H1 (cell line): ENCODE measurements at regions not wholly inside any gene's neighbourhood (a gene's known extent, or its start where the extent isn't known, plus 50 kb on each side); places are given as distances from the start of the nearest gene placed in this dataset.

Source experiments
- CBX8 ChIP-seq: fragments of 300-800, 300-1000 bp; sonication (generic); IDR thresholded peaks from 2 replicates; pipeline ENCODE4 v1.7.1; 2016; ENCODE audit warnings: low read depth, low read length, borderline replicate concordance
- EGR1 ChIP-seq: IDR thresholded peaks from 2 replicates; pipeline ENCODE4 v1.6.1; 2011; ENCODE audit warnings: low read depth, low read length, borderline replicate concordance
- HDAC2 ChIP-seq, 2 experiments: fragments of 300-600 bp in 1 of 2; sonication (generic) in 1 of 2; IDR thresholded peaks; 2 replicates each; pipeline ENCODE4 v1.6.1; 2011 to 2012; ENCODE audit warnings: low read depth in 2 of 2, low read length in 2 of 2, mild to moderate bottlenecking in 2 of 2, moderate library complexity in 2 of 2, borderline replicate concordance in 1 of 2, inconsistent platforms in 1 of 2
- POLR2A ChIP-seq, 2 experiments: IDR thresholded peaks; 1 replicate in 1 of 2; 2 replicates in 1 of 2; pipeline ENCODE4 v1.6.1; 2011; ENCODE audit warnings: low read depth in 2 of 2, low read length in 2 of 2, mild to moderate bottlenecking in 2 of 2; ENCODE audit errors: control extremely low read depth in 1 of 2
- SP1 ChIP-seq: IDR thresholded peaks from 2 replicates; pipeline ENCODE4 v1.6.1; 2011; ENCODE audit warnings: low read depth, low read length
- TF ChIP-seq, protein P1 (sequence below), 3 experiments: IDR thresholded peaks; 1 replicate in 2 of 3; 2 replicates in 1 of 3; pipeline versions ENCODE4 v1.5.1 to v1.6.1; 2011; ENCODE audit warnings: low read length in 3 of 3, mild to moderate bottlenecking in 3 of 3, inconsistent platforms in 2 of 3, low read depth in 1 of 3, moderate library complexity in 1 of 3; ENCODE audit not compliant: insufficient read depth in 1 of 3; ENCODE audit errors: control extremely low read depth in 1 of 3
- TF ChIP-seq, protein P2 (sequence below): fragments of 300-600 bp; sonication (generic); IDR thresholded peaks from 2 replicates; pipeline ENCODE4 v1.7.1; 2012; ENCODE audit warnings: low read length, moderate library complexity, mild to moderate bottlenecking, inconsistent platforms; ENCODE audit not compliant: insufficient replicate concordance
- TF ChIP-seq, protein P3 (sequence below): IDR thresholded peaks from 2 replicates; pipeline ENCODE4 v1.6.1; 2012; ENCODE audit warnings: inconsistent platforms

DNA sequence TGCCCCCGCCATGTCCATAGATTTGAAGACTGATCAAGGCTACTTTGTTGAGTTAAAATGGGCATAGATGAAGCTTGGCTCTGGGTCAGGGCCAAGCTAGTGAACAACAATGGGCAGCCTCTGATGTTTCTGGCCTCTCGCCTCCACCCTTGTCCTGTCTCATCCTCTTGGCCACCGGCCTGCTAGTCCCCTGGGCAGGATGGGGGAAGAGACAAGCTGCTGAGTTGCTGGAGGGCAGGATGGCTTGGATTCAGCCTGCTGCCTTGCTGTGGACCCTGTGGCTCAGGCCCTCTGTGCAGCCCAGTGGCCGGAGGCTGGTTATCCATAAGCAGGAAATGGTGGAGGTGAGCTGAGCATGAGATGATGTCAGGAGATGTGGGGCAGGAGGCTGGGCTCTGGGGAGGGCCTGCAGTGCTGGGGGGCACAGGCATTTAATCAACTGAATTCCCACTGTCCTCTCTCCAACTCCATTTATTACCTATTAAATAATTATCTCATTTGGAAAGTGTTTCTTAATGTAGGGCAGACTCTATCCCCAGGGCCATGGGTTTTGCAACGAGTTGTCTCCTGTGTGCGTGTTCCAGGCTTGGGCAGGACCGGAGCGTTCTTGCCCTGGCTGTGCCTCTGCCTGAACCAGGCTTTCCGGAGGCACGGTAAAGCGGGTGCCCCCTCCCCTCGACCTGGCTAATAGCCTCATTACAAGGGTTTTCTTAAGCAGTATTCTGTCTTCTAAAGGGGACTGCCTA is 122.9 kb downstream of the GLI2 start:
- TF ChIP-seq, protein P1, sequence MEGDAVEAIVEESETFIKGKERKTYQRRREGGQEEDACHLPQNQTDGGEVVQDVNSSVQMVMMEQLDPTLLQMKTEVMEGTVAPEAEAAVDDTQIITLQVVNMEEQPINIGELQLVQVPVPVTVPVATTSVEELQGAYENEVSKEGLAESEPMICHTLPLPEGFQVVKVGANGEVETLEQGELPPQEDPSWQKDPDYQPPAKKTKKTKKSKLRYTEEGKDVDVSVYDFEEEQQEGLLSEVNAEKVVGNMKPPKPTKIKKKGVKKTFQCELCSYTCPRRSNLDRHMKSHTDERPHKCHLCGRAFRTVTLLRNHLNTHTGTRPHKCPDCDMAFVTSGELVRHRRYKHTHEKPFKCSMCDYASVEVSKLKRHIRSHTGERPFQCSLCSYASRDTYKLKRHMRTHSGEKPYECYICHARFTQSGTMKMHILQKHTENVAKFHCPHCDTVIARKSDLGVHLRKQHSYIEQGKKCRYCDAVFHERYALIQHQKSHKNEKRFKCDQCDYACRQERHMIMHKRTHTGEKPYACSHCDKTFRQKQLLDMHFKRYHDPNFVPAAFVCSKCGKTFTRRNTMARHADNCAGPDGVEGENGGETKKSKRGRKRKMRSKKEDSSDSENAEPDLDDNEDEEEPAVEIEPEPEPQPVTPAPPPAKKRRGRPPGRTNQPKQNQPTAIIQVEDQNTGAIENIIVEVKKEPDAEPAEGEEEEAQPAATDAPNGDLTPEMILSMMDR (IDR thresholded peaks at IDR 0.05; ENCODE audit: control extremely low read depth in 1 of 3, insufficient read depth in 1 of 3, low read depth in 1 of 3, low read length in 3 of 3) = no peak
- TF ChIP-seq, protein P2, sequence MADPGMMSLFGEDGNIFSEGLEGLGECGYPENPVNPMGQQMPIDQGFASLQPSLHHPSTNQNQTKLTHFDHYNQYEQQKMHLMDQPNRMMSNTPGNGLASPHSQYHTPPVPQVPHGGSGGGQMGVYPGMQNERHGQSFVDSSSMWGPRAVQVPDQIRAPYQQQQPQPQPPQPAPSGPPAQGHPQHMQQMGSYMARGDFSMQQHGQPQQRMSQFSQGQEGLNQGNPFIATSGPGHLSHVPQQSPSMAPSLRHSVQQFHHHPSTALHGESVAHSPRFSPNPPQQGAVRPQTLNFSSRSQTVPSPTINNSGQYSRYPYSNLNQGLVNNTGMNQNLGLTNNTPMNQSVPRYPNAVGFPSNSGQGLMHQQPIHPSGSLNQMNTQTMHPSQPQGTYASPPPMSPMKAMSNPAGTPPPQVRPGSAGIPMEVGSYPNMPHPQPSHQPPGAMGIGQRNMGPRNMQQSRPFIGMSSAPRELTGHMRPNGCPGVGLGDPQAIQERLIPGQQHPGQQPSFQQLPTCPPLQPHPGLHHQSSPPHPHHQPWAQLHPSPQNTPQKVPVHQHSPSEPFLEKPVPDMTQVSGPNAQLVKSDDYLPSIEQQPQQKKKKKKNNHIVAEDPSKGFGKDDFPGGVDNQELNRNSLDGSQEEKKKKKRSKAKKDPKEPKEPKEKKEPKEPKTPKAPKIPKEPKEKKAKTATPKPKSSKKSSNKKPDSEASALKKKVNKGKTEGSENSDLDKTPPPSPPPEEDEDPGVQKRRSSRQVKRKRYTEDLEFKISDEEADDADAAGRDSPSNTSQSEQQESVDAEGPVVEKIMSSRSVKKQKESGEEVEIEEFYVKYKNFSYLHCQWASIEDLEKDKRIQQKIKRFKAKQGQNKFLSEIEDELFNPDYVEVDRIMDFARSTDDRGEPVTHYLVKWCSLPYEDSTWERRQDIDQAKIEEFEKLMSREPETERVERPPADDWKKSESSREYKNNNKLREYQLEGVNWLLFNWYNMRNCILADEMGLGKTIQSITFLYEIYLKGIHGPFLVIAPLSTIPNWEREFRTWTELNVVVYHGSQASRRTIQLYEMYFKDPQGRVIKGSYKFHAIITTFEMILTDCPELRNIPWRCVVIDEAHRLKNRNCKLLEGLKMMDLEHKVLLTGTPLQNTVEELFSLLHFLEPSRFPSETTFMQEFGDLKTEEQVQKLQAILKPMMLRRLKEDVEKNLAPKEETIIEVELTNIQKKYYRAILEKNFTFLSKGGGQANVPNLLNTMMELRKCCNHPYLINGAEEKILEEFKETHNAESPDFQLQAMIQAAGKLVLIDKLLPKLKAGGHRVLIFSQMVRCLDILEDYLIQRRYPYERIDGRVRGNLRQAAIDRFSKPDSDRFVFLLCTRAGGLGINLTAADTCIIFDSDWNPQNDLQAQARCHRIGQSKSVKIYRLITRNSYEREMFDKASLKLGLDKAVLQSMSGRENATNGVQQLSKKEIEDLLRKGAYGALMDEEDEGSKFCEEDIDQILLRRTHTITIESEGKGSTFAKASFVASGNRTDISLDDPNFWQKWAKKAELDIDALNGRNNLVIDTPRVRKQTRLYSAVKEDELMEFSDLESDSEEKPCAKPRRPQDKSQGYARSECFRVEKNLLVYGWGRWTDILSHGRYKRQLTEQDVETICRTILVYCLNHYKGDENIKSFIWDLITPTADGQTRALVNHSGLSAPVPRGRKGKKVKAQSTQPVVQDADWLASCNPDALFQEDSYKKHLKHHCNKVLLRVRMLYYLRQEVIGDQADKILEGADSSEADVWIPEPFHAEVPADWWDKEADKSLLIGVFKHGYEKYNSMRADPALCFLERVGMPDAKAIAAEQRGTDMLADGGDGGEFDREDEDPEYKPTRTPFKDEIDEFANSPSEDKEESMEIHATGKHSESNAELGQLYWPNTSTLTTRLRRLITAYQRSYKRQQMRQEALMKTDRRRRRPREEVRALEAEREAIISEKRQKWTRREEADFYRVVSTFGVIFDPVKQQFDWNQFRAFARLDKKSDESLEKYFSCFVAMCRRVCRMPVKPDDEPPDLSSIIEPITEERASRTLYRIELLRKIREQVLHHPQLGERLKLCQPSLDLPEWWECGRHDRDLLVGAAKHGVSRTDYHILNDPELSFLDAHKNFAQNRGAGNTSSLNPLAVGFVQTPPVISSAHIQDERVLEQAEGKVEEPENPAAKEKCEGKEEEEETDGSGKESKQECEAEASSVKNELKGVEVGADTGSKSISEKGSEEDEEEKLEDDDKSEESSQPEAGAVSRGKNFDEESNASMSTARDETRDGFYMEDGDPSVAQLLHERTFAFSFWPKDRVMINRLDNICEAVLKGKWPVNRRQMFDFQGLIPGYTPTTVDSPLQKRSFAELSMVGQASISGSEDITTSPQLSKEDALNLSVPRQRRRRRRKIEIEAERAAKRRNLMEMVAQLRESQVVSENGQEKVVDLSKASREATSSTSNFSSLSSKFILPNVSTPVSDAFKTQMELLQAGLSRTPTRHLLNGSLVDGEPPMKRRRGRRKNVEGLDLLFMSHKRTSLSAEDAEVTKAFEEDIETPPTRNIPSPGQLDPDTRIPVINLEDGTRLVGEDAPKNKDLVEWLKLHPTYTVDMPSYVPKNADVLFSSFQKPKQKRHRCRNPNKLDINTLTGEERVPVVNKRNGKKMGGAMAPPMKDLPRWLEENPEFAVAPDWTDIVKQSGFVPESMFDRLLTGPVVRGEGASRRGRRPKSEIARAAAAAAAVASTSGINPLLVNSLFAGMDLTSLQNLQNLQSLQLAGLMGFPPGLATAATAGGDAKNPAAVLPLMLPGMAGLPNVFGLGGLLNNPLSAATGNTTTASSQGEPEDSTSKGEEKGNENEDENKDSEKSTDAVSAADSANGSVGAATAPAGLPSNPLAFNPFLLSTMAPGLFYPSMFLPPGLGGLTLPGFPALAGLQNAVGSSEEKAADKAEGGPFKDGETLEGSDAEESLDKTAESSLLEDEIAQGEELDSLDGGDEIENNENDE = no peak
- TF ChIP-seq CBX8 (no peak), POLR2A (IDR thresholded peaks at IDR 0.05; ENCODE audit: control extremely low read depth in 1 of 2, low read depth in 2 of 2, low read length in 2 of 2) (no peak), HDAC2 (IDR thresholded peaks at IDR 0.05; ENCODE audit: borderline replicate concordance in 1 of 2, low read depth in 2 of 2, low read length in 2 of 2) (no peak), SP1 (no peak), EGR1 (no peak)
- TF ChIP-seq, protein P3, sequence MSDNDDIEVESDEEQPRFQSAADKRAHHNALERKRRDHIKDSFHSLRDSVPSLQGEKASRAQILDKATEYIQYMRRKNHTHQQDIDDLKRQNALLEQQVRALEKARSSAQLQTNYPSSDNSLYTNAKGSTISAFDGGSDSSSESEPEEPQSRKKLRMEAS = no peak
